ENCODE measurements at regions not wholly inside any gene's neighbourhood (a gene's known extent, or its start where the extent isn't known, plus 50 kb on each side); places are given as distances from the start of the nearest gene placed in this dataset.

DNA sequence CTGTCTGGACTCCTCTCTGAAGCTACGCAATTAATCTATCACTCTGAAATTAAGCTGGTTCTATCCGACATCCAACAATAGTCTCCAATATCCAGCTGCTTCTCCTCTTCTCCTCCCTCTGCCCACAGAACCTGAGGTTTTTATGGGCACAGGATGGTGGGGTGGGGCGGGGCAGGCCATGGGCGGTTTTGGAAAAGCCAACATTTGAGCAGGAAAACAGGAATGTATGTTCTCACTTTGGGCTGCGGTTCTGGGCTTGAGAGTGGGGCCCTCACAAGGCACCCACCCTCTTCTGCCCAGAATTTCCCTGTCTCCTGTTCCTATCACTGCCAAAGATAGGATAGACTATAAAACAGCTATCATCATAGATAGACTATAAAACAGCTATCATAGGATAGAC, 1144.2 kb downstream of the EPHA7 start:
- Histone ChIP-seq H3K4me3 (no peak overlapping the region), H3K27ac (no peak overlapping the region), H3K4me1 (no peaks in the 10 kb centered on the region), H3K36me3 (no peaks in the 10 kb centered on the region), H3K27me3 (no peaks in the 10 kb centered on the region), H3K9me3 (no peaks in the 10 kb centered on the region)
- WGBS, 4 donors: 80 to 93% (median 90%) methylated on average over 5 of the region's 5 CpGs
- intact Hi-C loops (cut with DNase I): no loop called here
- TF ChIP-seq, protein P1, sequence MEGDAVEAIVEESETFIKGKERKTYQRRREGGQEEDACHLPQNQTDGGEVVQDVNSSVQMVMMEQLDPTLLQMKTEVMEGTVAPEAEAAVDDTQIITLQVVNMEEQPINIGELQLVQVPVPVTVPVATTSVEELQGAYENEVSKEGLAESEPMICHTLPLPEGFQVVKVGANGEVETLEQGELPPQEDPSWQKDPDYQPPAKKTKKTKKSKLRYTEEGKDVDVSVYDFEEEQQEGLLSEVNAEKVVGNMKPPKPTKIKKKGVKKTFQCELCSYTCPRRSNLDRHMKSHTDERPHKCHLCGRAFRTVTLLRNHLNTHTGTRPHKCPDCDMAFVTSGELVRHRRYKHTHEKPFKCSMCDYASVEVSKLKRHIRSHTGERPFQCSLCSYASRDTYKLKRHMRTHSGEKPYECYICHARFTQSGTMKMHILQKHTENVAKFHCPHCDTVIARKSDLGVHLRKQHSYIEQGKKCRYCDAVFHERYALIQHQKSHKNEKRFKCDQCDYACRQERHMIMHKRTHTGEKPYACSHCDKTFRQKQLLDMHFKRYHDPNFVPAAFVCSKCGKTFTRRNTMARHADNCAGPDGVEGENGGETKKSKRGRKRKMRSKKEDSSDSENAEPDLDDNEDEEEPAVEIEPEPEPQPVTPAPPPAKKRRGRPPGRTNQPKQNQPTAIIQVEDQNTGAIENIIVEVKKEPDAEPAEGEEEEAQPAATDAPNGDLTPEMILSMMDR (IDR thresholded peaks at IDR 0.05): no peak
- TF ChIP-seq POLR2A (IDR thresholded peaks at IDR 0.05): no peak
- DNase-seq (no peak), ATAC-seq (no peak)

DNA sequence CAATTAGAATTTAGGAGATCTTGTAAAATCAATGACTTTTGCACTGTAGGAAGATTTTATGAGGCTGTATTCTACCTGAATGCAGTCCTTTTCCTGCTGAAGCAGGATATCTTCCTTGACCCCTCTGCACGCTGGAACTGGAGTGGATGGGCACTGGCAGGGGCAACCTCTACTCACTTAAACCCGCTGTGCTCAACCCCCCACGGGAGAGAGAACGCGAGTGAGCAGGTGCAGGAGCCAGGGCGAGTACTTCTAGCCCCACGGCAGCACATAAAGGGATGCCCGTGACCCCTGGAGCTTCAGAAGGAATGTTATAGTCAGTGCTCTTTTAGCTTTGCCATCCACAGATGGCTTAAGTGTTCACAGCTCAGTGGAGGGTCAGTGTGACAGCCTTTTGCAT, 1144.8 kb downstream of the EPHA7 start:
- no peak for TF ChIP-seq POLR2A (IDR thresholded peaks at IDR 0.05)
- TF ChIP-seq, protein P1 (IDR thresholded peaks at IDR 0.05): no peak
- H3K27me3 ChIP-seq: no peaks in the 10 kb centered on the region
- no peak for DNase-seq
- H3K4me3 ChIP-seq: no peak overlapping the region
- H3K36me3 ChIP-seq: no peaks in the 10 kb centered on the region
- H3K9me3 ChIP-seq: no peaks in the 10 kb centered on the region
- intact Hi-C loops (cut with DNase I): no loop called here
- 82 to 91% (median 91%) methylated on average over 8 of the region's 8 CpGs for WGBS, 4 donors
- H3K27ac ChIP-seq: no peak overlapping the region
- H3K4me1 ChIP-seq: no peaks in the 10 kb centered on the region
- no peak for ATAC-seq

DNA sequence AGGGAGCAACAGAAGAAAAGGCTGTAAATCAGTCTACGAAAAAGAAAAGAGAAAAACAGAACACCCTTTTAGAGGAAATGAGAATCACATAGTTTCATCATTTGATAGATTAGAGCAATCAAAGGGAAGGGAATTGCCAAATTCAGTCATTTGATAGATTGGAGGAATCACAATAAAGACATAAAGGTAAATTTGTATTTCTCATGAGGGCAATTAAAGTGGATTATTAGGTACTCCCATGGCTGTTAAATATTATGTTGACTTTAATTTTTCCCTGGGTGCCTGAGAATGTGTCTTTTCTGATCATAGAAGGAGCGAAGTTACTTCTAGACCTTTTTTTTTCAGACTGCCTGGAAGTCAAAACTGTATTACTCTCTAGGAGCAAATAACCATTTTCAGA, 1145.7 kb downstream of the EPHA7 start:
- intact Hi-C loops (cut with DNase I): no loop called here

DNA sequence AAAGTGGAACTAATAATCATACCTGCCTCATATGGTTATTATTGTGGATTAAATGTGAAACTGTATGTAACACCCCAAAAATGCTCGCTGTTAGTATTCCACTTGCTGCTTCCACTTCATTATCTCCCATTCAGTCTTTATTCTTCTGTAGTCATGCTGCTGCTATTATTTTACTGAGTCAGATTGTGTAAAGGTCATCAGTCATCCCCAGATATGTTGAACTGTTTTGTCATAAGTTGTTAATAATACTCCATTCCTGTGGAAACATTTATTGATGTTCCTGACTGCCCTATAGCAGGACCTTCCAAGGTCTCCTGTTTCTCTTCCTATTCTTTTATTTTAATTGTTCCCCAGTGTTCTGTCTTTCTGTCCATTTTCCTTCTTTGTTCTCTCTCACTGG, 1148.3 kb downstream of the EPHA7 start:
- DNase-seq (no peak), ATAC-seq (no peak)
- Histone ChIP-seq H3K9me3 (no peaks in the 10 kb centered on the region), H3K27ac (no peak overlapping the region), H3K4me1 (no peaks in the 10 kb centered on the region), H3K27me3 (no peaks in the 10 kb centered on the region), H3K4me3 (no peak overlapping the region), H3K36me3 (no peaks in the 10 kb centered on the region)
- 91 to 100% (median 96%) methylated on average over 1 of the region's 1 CpG for WGBS, 4 donors
- intact Hi-C loops (cut with DNase I): no loop called here
- TF ChIP-seq, protein P1 (IDR thresholded peaks at IDR 0.05): no peak
- no peak for TF ChIP-seq POLR2A (IDR thresholded peaks at IDR 0.05)

More for the DNA sequence above, 1145.7 kb downstream of the EPHA7 start:
- H3K36me3 ChIP-seq: no peaks in the 10 kb centered on the region
- H3K27ac ChIP-seq: no peak overlapping the region
- no peak for TF ChIP-seq POLR2A (IDR thresholded peaks at IDR 0.05)
- TF ChIP-seq, protein P1 (IDR thresholded peaks at IDR 0.05): no peak
- 86 to 89% (median 86%) methylated on average over 2 of the region's 2 CpGs for WGBS, 4 donors
- H3K4me1 ChIP-seq: no peaks in the 10 kb centered on the region
- DNase-seq (no peak), ATAC-seq (no peak)
- no peak overlapping the region for H3K4me3 ChIP-seq
- H3K9me3 ChIP-seq: no peaks in the 10 kb centered on the region
- no peaks in the 10 kb centered on the region for H3K27me3 ChIP-seq
